ENCODE measurements at regions not wholly inside any gene's neighbourhood (a gene's known extent, or its start where the extent isn't known, plus 50 kb on each side); places are given as distances from the start of the nearest gene placed in this dataset.

DNA sequence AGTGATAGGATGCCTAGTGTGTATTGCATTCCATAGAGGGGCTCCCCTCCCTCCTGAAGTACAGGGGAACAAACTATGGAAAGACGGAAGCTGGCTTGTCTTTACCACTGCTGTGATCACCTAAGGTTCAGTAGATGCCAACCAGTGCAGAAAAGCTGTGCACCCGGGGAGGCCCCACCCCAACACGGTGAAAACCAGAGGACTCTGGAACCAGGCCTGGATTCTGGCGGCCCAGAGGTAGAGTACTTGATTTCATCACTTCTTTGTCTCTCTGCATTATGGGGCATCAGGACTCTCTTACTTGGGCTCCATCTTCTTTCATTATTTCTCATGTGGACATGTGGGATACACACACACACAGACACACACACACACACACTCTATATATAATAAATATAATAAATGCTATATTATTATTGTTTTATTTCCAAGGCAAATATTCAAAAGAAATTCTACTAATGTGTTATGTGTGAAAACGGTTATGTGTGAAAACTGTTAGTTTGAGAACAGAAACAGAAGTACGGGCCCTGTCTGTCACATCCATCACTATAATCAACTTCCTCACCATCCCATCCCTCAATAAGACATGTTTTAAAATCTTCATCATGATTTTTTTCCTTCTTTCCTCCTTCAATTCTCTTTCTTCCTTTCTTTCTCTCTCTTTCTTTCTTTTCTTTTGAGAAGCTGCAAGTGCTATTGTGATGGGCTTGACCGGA, 152.4 kb upstream of the CMC1 start:
- DNase-seq (ENCODE audit: low read depth in 2 of 2) = no peak

DNA sequence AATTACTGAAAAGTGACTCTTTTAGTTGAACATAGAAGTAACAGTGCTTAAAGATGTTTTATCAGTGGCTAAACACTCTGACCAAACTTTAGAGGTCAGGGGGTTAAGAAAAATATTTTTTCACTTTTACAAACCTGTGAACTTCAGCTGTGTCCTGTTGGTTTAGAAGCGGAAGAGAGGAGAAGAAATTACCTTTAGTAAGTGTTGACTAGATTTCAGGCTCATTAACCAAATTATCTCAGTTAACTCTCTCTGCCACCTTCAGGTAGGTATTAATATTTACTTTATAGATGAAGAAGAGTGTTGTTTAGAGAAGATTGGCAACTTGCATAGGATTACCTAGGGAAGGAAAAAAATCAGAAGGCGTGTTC, 151.9 kb upstream of the CMC1 start:
- DNase-seq (ENCODE audit: low read depth in 2 of 2) = no peak

DNA sequence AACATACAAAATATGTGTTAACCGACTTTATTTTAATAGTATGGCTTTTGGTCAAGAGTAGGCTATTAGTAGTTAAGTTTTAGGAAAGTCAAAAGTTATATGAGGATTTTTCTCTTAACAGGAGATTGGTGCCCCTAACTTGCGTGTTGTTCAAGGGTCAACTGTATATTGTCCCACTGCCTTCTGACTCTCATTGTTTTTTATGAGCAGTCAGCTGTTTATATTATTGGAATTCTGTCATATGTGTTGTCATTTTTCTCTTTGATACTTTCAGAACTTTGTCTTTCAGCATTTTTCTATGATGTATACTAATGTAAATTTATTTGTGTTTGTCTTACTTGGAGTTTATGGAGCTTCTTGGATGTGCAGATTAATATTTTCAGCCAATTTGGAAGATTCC, 142.1 kb upstream of the CMC1 start:
- no peak for DNase-seq (ENCODE audit: low read depth in 2 of 2)

DNA sequence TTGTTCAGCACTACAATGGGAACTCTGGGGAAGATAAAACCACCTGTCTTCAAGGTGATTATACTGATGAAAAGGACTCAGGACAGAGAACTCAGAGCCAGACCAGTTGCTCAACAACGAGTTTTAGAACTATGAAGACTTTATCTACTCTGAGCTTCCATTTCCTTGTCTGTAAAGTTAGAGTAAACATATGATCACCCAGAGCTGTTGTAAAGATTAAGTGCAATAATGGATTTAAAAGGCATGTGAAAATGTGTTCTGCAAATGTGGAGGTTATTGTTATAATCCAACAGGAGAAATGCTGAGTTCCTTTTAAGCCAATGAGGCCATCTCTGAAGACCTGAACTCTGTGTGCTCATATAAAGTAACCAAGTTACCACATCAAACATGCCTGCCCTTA, 139.7 kb upstream of the CMC1 start:
- no peak for DNase-seq (ENCODE audit: low read depth in 2 of 2)

DNA sequence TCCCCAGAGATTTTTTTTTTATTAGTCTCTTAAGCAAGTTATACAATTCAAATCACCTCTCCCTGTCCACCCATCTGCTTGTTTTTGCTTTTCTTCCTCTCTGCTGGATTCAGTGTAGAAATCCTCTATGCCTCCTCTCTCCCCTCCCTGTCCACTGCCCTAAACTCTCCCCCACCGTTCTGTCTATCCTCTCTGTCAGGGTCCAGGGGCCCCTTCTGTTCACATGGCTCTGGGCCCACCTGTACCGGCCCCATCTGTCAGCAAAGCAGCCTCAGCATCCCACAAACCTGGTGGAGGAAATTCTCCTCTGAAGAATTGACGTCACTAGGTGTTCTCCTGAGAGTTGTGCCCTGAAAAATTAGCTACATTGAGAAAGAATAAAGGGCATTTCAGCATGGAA, 137.6 kb upstream of the CMC1 start:
- DNase-seq (ENCODE audit: low read depth in 2 of 2) = no peak

DNA sequence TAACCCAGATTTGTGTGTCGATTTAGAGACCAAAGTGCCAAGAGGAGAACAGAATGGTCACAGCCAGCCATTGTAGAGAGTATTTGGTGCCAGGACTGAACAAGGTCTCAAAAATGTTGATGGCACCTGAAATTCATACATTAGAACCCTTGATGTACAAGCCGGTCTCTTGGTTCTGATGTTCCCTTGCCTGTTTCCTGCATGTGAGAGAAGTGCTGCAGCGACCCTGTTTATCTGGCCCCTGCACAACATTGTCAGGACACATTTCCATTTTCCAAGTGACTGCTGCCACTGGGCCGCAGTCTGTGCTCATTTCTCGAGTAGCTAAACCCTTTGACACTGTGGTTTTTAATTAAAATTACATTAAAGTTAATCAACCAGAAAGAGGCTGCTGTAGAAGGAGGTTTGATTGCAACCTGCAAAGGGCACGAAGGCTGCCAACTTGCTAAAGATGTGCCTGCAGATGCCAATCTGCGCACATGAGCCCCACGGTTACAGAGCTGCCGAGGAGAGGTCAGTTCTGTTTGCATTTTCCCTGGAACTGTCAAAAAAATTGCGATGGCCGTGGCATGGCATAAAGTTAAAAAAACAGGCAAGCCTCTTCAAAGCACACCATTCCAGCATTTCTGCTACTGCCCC, 136.4 kb upstream of the CMC1 start:
- no peak for DNase-seq (ENCODE audit: low read depth in 2 of 2)

DNA sequence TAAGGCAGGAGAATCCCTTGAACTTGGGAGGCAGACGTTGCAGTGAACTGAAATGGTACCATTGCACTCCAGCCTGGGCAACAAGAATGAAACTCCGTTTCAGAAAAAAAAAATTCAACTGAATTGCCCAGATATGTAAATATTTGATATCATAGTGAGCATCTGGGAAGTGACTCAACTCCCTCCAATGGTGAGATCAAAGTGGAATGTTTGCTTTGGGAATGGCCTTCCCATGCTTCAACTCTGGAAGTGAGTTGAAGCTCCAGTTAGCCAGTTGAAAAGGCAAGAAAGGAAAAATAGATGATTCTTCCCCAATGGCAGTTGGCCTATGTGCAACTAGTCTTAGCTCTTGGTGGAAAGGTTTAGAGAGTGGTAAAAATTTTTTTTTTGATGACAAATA, 131.6 kb upstream of the CMC1 start:
- DNase-seq (ENCODE audit: low read depth in 2 of 2) = no peak

DNA sequence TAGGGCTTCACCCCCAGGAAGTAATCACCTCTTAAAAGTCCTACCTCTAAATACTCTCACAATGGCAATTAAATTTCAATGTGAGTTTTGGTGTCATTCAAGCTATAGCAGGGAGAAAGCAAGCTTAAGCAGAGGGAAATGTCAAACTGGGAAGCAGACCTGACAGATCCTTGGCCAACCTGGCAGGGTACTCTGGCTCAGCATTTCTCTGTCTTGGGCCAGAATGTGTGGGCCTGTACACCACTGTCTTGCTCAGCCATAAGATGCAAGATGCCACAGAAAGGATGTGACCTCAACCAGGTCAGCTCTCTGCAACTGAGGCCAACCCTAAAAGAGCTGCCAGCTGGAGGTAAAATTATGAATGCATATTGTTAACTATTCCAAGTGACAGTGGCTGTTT, 130.6 kb upstream of the CMC1 start:
- DNase-seq (ENCODE audit: low read depth in 2 of 2) = no peak

DNA sequence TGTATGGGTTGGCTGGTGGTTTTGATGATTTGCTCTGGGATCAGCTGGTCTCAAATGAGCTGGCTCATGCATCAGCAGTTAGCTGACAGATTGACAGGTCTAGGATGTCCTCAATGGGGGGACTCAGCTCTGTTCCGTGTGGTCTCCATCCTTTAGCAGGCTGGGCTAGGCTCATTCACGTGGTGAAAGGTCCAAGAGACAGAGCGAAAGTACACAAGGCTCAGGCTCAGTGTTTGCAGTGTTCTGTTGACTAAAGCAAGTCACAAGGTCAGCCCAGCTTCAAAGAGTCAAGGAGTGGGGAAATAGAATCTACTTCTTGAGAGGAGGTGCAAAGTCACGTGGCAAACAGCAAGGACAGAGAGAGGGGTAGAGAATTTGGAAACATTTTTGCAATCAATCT, 126.5 kb upstream of the CMC1 start:
- no peak for DNase-seq (ENCODE audit: low read depth in 2 of 2)

DNA sequence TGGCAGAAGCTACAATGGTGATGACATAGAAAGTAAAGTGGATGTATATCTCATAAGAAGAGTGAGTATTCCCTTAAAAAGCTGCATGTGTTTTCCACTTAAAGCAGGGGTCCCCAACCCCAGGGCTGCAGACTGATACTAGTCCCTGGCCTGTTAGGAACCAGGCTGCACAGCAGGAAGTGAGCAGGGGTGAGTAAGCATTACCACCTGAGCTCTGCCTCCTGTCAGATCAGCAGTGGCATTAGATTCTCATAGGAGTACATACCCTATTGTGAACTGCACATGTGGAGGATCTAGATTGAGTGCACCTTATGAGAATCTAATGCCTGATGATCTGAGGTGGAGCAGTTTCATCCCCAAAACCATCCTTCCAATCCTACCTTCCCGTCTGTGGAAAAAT, 126.1 kb upstream of the CMC1 start:
- DNase-seq (ENCODE audit: low read depth in 2 of 2) = no peak

DNA sequence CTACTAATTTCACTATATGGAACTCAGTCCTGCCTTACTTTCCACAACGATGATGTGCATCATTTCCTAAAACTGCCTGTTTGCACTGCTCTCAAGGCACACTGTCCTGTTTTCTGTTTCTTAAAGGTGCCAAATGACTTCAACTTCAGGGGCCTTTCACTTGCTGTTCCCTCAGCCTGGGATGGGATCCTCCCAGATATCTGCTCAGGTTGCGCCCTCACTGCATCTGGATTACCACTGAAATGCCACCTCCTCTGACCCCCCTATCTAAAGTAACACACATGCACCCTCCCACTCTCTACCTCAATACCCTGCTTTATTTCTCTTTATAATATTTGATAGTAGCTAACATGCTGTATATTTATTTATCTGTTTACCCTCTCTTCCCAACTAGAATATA, 123.8 kb upstream of the CMC1 start:
- no peak for DNase-seq (ENCODE audit: low read depth in 2 of 2)

DNA sequence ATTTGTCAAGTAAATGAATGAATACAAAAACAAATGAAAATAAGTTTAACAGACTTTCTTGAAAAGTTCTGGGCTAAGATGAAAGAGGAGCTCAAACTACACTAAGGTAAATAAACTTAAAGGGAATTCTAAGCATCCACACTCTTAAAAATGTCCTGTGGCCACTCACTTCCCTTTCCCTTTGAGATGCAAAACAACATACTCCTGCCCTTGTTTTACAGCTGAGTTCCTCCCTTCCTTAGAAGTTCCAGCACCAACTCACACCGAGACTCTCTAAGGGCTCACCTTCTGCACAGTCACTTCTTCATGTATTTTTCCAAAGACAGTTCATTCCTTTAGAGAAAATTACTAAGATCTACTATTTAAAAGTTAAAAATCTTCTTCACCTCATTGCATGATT, 123.3 kb upstream of the CMC1 start:
- DNase-seq (ENCODE audit: low read depth in 2 of 2) = no peak

DNA sequence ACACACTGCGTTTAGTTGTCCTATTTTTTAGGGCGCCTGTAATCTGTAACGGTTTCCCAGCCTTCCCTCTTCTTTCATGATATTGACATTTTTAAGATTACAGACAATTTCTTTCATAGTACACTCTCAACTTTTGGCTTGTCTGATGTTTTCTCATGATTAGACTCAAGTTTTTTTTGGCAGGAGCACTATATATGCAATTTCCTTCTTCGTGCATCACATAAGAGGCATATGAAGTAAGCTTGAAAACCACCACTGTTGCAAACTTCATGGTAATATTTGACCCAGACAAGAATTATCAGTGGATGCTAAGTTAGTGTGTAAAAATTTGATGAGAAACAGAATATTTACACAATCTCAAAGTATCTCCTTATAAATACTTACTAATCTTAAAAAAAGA, 119.2 kb upstream of the CMC1 start:
- DNase-seq (ENCODE audit: low read depth in 2 of 2) = no peak

DNA sequence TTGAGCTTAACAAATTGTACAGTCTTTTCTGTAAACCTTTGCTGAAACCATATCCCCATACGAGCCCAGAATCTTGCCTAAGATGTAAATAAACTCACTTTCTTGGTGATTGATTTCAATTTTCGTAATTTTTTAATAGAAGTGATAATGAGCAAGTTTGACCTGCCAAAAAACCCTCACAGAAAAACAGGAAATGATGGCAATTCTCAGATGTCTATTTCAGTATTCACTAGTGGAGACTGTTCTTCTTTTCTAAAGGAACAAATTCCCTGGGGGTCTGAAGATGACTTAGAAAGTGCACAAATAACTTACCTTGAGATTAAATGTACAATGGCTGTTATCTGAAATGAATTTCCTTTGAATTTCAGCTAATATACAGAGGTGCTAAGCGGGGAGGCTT, 116.5 kb upstream of the CMC1 start:
- no peak for DNase-seq (ENCODE audit: low read depth in 2 of 2)

DNA sequence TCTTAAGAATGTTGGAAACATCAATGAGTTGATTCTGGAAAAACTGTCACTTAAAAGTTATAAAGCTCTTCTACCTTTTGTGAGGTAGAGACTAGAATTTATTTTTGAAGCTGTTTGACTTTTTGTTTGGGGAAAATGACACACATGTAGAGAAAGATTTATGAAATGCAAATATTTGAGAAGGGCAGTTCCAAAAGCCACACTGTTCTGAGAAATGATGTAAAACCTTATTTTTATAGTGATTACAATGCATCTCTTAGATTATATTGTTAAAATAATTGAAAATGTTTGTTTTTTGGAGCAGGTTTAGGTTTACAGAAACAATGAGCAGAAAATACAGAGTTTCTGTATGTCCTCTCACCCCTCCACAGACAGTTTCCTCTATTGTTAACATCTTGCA, 116.1 kb upstream of the CMC1 start:
- DNase-seq (ENCODE audit: low read depth in 2 of 2) = no peak

DNA sequence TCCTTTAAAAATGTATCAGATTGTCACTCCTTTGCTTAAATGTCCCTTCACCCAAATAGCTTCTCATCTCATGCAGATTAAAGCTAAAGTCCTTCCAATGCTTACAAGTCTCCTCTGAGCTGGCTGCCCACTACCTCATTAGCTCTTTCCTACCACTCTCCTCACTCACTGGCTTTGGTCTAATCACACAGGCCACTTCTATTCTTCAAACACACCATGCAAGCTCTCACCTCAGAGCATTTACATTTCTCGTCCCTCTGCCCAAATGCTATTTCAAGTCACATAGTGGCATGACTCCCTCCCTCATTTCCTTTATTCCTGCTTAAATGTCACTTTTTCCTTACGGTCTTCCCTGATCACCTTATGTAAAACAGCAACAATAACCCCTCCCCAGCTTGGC, 110.6 kb upstream of the CMC1 start:
- DNase-seq (ENCODE audit: low read depth in 2 of 2) = no peak

DNA sequence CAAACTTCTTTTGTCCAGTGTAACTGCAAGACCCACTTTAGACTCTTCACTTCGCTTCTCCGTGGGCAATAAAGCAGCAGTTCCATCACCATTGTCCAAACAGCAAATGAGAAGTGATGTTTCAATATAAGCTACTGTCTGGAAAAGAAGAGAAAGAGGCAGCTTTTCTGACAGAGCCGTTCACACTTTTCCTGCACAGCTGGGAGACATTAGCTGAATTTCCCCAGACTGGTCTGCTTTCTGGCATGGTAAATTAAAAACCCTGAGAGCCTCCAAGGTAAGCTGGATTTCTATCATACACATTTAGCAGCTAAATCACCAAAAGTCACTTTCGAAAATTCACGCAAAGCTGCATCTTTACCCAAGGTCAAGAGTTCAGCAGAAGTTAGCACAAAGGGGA, 108.5 kb upstream of the CMC1 start:
- DNase-seq (ENCODE audit: low read depth in 2 of 2) = no peak

DNA sequence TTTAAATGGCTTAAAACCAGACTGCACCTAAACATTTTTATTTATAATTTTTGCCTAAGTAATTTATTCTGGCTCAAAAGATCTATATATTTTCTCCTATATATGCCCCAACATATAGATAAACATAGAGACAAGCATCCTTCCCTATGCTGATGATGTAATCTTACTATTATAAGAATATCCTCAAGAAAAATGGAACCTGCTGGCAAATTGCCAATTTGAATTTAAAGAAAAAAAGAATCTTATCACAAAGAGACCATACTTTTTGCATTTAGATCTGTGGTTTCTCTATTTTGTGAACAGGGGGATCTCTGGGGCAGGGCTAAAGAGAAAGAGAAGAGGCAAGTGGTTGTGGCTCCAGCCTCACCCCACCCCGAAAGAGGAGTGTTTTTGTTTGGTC, 107.2 kb upstream of the CMC1 start:
- no peak for DNase-seq (ENCODE audit: low read depth in 2 of 2)

DNA sequence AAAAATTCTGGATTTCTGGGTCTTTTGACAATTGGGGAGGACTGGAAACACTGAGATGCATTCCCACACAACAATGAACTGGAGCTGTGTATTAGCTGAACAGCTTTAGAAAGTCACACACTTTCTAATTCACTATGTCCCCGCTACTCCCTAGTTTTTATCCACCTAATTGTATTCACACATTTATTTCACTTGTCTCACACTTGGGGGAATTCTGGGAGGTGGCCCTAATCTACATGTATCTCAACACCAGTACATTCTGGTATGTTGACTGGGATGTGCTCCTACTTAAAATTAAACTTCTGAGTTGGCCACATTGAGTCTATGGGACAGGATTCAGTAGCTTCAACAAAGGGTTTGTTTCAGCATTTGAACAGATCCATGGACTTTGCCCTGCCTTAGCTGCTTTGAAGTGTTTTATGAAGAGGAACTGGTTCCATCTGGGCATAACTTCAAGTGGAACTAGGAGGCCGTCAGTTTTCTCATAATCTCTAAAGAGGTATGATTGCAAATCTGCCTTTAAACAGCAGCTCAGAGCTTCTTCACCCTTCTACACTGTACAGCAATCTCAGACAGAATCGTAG, 106.5 kb upstream of the CMC1 start:
- DNase-seq (ENCODE audit: low read depth in 2 of 2) = no peak

DNA sequence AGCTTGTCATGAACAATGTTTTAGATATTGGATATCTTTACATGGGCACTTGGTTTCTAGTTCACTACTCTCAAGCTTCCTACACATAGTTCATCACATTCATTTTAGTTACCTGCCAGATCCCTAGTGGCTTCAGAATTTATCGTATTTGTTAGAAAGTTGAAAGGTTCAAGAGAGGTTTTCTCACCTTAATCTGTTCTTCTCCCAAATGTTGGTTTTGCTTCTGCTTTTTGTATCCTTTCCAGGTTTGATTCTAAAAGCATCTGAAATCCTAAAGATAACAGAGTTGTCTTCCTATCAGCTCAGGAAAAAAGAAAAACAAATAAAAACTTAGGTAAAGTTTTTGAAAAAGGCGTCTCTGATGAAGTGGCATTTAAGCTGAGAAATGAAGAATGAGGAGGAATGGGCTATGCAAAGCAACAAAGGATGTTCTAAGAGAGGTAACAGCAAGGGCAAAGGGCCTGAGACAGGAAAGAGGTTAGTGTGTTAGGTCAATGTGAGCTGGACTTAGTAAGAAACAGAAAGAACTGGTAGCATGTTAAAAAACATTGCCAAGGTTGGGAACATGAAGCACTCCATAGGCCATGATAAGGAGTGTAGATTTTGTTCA, 104.7 kb upstream of the CMC1 start:
- no peak for DNase-seq (ENCODE audit: low read depth in 2 of 2)

DNA sequence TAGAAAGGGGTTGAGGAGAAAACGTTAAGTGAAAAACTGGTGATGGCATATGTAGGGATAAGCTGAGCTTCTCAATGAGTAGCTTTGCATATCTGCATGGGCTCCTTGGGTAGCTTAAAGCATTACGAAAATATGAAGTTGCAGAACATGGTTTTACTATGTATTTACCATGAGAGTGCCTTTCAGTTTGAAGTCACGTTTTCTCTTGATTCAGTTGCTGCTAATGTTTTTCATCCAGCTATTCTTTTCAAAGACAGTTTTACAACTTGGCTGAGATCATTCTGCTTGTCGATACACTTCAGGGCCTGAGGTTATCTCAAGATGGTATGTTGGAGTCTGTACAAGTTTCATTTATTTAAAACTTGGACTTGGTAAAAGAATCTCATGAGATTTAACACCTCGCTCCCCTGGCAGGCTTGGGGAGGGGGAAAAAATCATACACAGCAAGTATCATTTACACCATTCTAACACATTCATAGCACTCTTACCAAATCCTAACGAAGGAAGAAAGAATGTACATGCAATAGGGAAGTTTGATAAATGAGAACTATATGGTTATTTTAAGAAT, 103.3 kb upstream of the CMC1 start:
- no peak for DNase-seq (ENCODE audit: low read depth in 2 of 2)

DNA sequence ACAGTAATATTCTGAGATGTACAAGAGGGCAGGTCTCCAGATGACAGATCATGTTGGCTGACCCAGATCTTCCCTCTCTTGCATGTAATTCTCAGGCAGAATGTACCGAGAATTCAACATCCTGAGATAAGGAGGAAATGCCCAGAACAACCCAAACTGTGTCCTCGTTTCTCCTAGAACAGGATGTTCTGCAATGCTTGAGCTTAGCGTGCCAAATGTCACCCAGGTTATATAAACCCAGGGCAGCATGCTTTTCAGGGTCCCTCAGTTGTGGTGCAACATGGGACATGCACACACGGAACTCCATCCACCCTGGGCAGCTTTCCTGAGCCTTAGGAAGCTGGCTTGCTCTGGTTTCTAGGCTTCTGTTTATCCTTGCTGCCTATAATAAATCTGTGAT, 102.1 kb upstream of the CMC1 start:
- DNase-seq (ENCODE audit: low read depth in 2 of 2) = no peak

Data from stimulated activated CD4-positive, alpha-beta T cell treated with anti-CD3 and anti-CD28 coated beads, Interleukin-1b, Interleukin-23, amount 100 ng/mL, for 4 hours (primary cell).